Ishikawa (cell line): ENCODE measurements at regions not wholly inside any gene's neighbourhood (a gene's known extent, or its start where the extent isn't known, plus 50 kb on each side); places are given as distances from the start of the nearest gene placed in this dataset.

Experiments
- CEBPB ChIP-seq: IDR thresholded peaks from 2 replicates; pipeline ENCODE4 v1.6.1; 2012
- CREB1 ChIP-seq: IDR thresholded peaks from 2 replicates; pipeline ENCODE4 v1.6.1; 2012; ENCODE audit warnings: low read depth
- EGR1 ChIP-seq: IDR thresholded peaks from 2 replicates; pipeline ENCODE4 v1.6.1; 2012
- EP300 ChIP-seq: IDR thresholded peaks from 2 replicates; pipeline ENCODE4 v1.6.1; 2012; ENCODE audit warnings: borderline replicate concordance
- FOXM1 ChIP-seq: IDR thresholded peaks from 2 replicates; pipeline ENCODE4 v1.6.1; 2012; ENCODE audit warnings: low read depth, borderline replicate concordance
- MAX ChIP-seq: IDR thresholded peaks from 2 replicates; pipeline ENCODE4 v1.6.1; 2012
- NFIC ChIP-seq: IDR thresholded peaks from 2 replicates; pipeline ENCODE4 v1.6.1; 2012
- RAD21 ChIP-seq: IDR thresholded peaks from 2 replicates; pipeline ENCODE4 v1.6.1; 2012; ENCODE audit warnings: low read depth
- TAF1 ChIP-seq: IDR thresholded peaks from 2 replicates; pipeline ENCODE4 v1.6.1; 2012; ENCODE audit warnings: low read depth, mild to moderate bottlenecking
- TCF12 ChIP-seq: IDR thresholded peaks from 2 replicates; pipeline ENCODE4 v1.6.1; 2012; ENCODE audit warnings: low read depth
- TEAD4 ChIP-seq: IDR thresholded peaks from 2 replicates; pipeline ENCODE4 v1.6.1; 2012
- YY1 ChIP-seq: IDR thresholded peaks from 2 replicates; pipeline ENCODE4 v1.6.1; 2012; ENCODE audit warnings: low read depth
- ZBTB7A ChIP-seq: IDR thresholded peaks from 2 replicates; pipeline ENCODE4 v1.6.1; 2012; ENCODE audit warnings: low read depth
- TF ChIP-seq, protein P1 (sequence below): IDR thresholded peaks from 2 replicates; pipeline ENCODE4 v1.6.1; 2012
- TF ChIP-seq, protein P2 (sequence below): IDR thresholded peaks from 2 replicates; pipeline ENCODE4 v1.6.1; 2012; ENCODE audit warnings: low read depth, mild to moderate bottlenecking

DNA sequence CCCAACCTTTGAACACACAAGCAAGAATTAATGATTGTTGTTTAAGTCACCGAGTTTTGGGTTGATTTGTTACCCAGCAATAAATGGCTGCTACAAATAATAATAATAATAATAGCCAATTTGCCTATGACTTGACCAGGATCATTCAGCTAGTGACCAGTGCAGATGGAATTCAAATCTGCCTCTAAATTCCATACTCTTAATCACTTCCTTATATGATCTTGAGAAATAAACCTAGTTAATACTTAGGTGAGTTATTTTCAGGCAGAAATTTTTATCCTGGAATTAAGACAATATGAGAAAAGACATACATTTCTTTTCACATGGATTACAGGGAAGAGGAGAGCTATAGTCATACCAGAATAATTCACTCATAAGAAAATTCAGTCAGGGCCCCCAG is 116.0 kb upstream of the GALNT15 start:
- TF ChIP-seq EP300 (no peak), TCF12 (no peak), CREB1 (no peak), MAX (no peak), ZBTB7A (no peak), TEAD4 (no peak), NFIC (no peak), YY1 (no peak), TAF1 (no peak), CEBPB (no peak), EGR1 (no peak), FOXM1 (no peak), RAD21 (no peak)
- TF ChIP-seq, protein P1, sequence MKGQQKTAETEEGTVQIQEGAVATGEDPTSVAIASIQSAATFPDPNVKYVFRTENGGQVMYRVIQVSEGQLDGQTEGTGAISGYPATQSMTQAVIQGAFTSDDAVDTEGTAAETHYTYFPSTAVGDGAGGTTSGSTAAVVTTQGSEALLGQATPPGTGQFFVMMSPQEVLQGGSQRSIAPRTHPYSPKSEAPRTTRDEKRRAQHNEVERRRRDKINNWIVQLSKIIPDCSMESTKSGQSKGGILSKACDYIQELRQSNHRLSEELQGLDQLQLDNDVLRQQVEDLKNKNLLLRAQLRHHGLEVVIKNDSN = no peak
- TF ChIP-seq, protein P2, sequence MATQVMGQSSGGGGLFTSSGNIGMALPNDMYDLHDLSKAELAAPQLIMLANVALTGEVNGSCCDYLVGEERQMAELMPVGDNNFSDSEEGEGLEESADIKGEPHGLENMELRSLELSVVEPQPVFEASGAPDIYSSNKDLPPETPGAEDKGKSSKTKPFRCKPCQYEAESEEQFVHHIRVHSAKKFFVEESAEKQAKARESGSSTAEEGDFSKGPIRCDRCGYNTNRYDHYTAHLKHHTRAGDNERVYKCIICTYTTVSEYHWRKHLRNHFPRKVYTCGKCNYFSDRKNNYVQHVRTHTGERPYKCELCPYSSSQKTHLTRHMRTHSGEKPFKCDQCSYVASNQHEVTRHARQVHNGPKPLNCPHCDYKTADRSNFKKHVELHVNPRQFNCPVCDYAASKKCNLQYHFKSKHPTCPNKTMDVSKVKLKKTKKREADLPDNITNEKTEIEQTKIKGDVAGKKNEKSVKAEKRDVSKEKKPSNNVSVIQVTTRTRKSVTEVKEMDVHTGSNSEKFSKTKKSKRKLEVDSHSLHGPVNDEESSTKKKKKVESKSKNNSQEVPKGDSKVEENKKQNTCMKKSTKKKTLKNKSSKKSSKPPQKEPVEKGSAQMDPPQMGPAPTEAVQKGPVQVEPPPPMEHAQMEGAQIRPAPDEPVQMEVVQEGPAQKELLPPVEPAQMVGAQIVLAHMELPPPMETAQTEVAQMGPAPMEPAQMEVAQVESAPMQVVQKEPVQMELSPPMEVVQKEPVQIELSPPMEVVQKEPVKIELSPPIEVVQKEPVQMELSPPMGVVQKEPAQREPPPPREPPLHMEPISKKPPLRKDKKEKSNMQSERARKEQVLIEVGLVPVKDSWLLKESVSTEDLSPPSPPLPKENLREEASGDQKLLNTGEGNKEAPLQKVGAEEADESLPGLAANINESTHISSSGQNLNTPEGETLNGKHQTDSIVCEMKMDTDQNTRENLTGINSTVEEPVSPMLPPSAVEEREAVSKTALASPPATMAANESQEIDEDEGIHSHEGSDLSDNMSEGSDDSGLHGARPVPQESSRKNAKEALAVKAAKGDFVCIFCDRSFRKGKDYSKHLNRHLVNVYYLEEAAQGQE = no peak

DNA sequence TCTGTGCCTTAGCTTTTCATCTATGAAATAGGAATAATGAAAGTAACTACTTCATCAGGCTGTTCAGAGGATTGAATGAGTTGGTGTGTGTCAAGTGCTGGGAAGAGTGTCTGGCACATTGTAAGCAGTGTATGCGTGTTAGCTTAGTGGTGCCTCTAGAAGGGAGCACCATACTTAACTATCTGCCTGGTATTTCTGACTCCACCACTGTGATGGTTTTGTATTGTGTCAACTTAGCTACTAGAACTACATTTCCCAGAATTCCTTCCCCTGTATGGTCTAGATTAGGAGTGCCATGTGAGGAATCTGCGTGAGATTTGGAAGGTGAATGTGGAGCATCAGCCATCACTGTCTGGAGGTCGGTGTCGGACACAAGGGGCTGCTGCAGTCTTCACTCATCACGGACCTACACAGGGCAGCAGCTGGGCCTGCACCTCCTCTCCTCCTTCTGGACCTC is 115.4 kb upstream of the GALNT15 start:
- TF ChIP-seq FOXM1 = no peak
- TF ChIP-seq NFIC = no peak
- no peak for TF ChIP-seq EP300
- no peak for TF ChIP-seq ZBTB7A
- TF ChIP-seq YY1 = no peak
- TF ChIP-seq TEAD4 = no peak

GRCh38 chr3:16059711-16060357 is 114.6 kb upstream of the GALNT15 start:
- TF ChIP-seq FOXM1 (no peak), EGR1 (no peak), RAD21 (no peak), EP300 (no peak), MAX (no peak), YY1 (no peak), NFIC (no peak), TCF12 (no peak), CREB1 (no peak), TAF1 (no peak), ZBTB7A (no peak), TEAD4 (no peak), CEBPB (no peak)
- TF ChIP-seq, protein P1 = no peak
- TF ChIP-seq, protein P2 = no peak

DNA sequence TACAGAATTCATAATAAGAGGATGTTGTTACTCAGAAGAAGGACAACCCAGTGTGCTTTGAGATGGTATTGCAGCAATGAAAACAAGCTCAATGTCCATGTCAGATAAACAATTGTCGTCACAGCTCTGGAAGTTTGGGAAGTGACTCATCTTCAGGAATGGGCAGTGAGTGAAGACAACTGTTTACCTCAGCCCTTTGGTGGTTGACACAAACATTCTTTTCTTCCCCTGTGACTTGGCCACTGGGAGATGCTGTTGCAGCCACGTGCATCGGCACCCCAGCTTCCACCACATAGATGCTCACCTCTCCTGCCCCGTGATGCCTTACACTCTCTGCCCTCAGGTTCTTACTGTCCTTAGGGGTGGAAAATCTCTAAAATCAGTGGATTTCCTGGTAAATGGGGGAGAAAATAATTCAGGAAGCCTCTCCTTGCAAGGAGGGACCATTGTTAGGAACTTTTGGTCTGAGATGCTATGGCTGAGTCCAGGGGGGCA is 114.1 kb upstream of the GALNT15 start:
- TF ChIP-seq FOXM1 (no peak), TCF12 (no peak), TEAD4 (peak; percentile 19; the same call in 1 of the 2 replicates), EP300 (no peak), RAD21 (no peak), YY1 (no peak)
- TF ChIP-seq, protein P1 = no peak
- TF ChIP-seq, protein P2 = no peak
